H1 (cell line): ENCODE measurements at regions not wholly inside any gene's neighbourhood (a gene's known extent, or its start where the extent isn't known, plus 50 kb on each side); places are given as distances from the start of the nearest gene placed in this dataset.

Experiments
- CTCF ChIA-PET: fragments of 300-600 bp; sonication (Branson Sonifier 250); formaldehyde crosslinking; loops from one replicate; lab custom pipeline; 2021; ENCODE audit not compliant: partially characterized antibody; lab: Charles Lee
- POLR2A ChIA-PET: fragments of 300-600 bp; sonication (Branson Sonifier 250); formaldehyde crosslinking; loops from one replicate; lab custom pipeline; 2021; ENCODE audit warnings: inconsistent platforms; ENCODE audit not compliant: partially characterized antibody; lab: Charles Lee
- DNase-seq, 2 experiments: peaks; one replicate each; pipeline versions ENCODE4 v3.0.0 to v3.0.0-alpha.2; 2010 to 2022; ENCODE audit warnings: low spot score in 2 of 2, low read depth in 1 of 2, mixed read lengths in 1 of 2
- FAIRE-seq: peaks from 2 replicates; lab custom pipeline; 2011; peaks lifted over from hg19 to GRCh38; lab: Jason Lieb, UNC
- H2AFZ ChIP-seq: 2 replicates; pipeline ENCODE4 v1.8.1; 2012; ENCODE audit warnings: low read length, inconsistent platforms
- H2AK5ac ChIP-seq: 2 replicates; pipeline ENCODE4 v1.6.1; 2013; ENCODE audit warnings: low read depth, low read length
- H2BK120ac ChIP-seq: replicated peaks from 2 replicates; pipeline ENCODE3; 2013; ENCODE audit warnings: low read depth, low read length, inconsistent platforms
- H2BK12ac ChIP-seq: 2 replicates; pipeline ENCODE4 v1.6.1; 2013; ENCODE audit warnings: low read depth, low read length
- H2BK15ac ChIP-seq: 2 replicates; pipeline ENCODE4 v1.6.1; 2013; ENCODE audit warnings: low read length
- H2BK20ac ChIP-seq: 2 replicates; pipeline ENCODE4 v1.6.1; 2013; ENCODE audit warnings: low read length
- H2BK5ac ChIP-seq: 2 replicates; pipeline ENCODE4 v1.6.1; 2013; ENCODE audit warnings: low read depth, low read length
- H3K14ac ChIP-seq: 2 replicates; pipeline ENCODE4 v1.6.1; 2013; ENCODE audit warnings: inconsistent platforms; ENCODE audit not compliant: insufficient read length
- H3K18ac ChIP-seq: 2 replicates; pipeline ENCODE4 v1.6.1; 2013; ENCODE audit warnings: low read length; ENCODE audit errors: extremely low read depth
- H3K23ac ChIP-seq: 2 replicates; pipeline ENCODE4 v1.6.1; 2013; ENCODE audit warnings: inconsistent platforms; ENCODE audit not compliant: insufficient read length
- H3K23me2 ChIP-seq: 2 replicates; pipeline ENCODE4 v1.6.1; 2013; ENCODE audit warnings: low read depth, low read length
- H3K27ac ChIP-seq: 2 replicates; pipeline ENCODE4 v1.6.1; 2011; ENCODE audit warnings: low read depth, low read length, inconsistent platforms
- H3K27me3 ChIP-seq, 4 experiments: replicated peaks in 1 of 4; 1 replicate in 1 of 4; 2 replicates in 3 of 4; pipeline versions ENCODE4 v1.6.1 to v1.8.1; 2011 to 2013; ENCODE audit warnings: low read length in 3 of 4, mild to moderate bottlenecking in 3 of 4, inconsistent platforms in 2 of 4, mixed read lengths in 2 of 4, moderate library complexity in 1 of 4; ENCODE audit not compliant: control insufficient read depth in 3 of 4, insufficient read depth in 3 of 4; ENCODE audit errors: extremely low read depth in 1 of 4
- H3K36me3 ChIP-seq, 4 experiments: 2 replicates each; pipeline versions ENCODE4 v1.6.1 to v1.8.1; 2011 to 2013; ENCODE audit warnings: mild to moderate bottlenecking in 4 of 4, low read length in 3 of 4, moderate library complexity in 2 of 4, control low read depth in 1 of 4, inconsistent platforms in 1 of 4; ENCODE audit not compliant: insufficient read depth in 4 of 4, control insufficient read depth in 2 of 4
- H3K4ac ChIP-seq: replicated peaks from 2 replicates; pipeline ENCODE3; 2013; ENCODE audit warnings: low read length, low read depth, mixed read lengths, inconsistent platforms; ENCODE audit not compliant: insufficient read length
- H3K4me1 ChIP-seq, 4 experiments: replicated peaks in 1 of 4; 1 replicate in 1 of 4; 2 replicates in 3 of 4; pipeline versions ENCODE4 v1.6.1 to v1.8.1; 2011 to 2013; ENCODE audit warnings: low read length in 3 of 4, inconsistent platforms in 2 of 4, mixed read lengths in 1 of 4; ENCODE audit not compliant: insufficient read depth in 4 of 4, control insufficient read depth in 3 of 4
- H3K4me2 ChIP-seq, 2 experiments: 2 replicates each; pipeline versions ENCODE4 v1.6.1 to v1.8.1; 2011 to 2013; ENCODE audit warnings: low read depth in 2 of 2, low read length in 2 of 2, control low read depth in 1 of 2, inconsistent platforms in 1 of 2, mild to moderate bottlenecking in 1 of 2; ENCODE audit not compliant: insufficient read depth in 1 of 2
- H3K4me3 ChIP-seq, 4 experiments: fragments of 200-600, 300-600 bp in 1 of 4; sonication (generic), shearing (Covaris generic), sonication (Bioruptor Twin) in 1 of 4; 2 replicates each; pipeline versions ENCODE4 v1.5.1 to v1.8.1; 2011 to 2016; ENCODE audit warnings: low read length in 4 of 4, low read depth in 3 of 4, control low read depth in 2 of 4, inconsistent platforms in 2 of 4, mild to moderate bottlenecking in 2 of 4, mixed read lengths in 1 of 4, moderate library complexity in 1 of 4; ENCODE audit not compliant: insufficient read depth in 2 of 4; ENCODE audit errors: extremely low read depth in 1 of 4
- H3K56ac ChIP-seq: replicated peaks from 2 replicates; pipeline ENCODE3; 2013; ENCODE audit warnings: low read depth, mild to moderate bottlenecking, mixed read lengths, low read length, inconsistent platforms; ENCODE audit not compliant: insufficient read length
- H3K79me1 ChIP-seq: 2 replicates; pipeline ENCODE4 v1.6.1; 2013; ENCODE audit warnings: low read depth, low read length, control low read depth
- H3K79me2 ChIP-seq, 2 experiments: 2 replicates each; pipeline versions ENCODE4 v1.6.1 to v1.8.1; 2012 to 2013; ENCODE audit warnings: low read length in 2 of 2, mild to moderate bottlenecking in 2 of 2, inconsistent platforms in 1 of 2; ENCODE audit not compliant: insufficient read depth in 2 of 2, control insufficient read depth in 1 of 2
- H3K9ac ChIP-seq, 4 experiments: replicated peaks in 1 of 4; 1 replicate in 1 of 4; 2 replicates in 3 of 4; pipeline versions ENCODE4 v1.6.1 to v1.8.1; 2011 to 2013; ENCODE audit warnings: low read depth in 3 of 4, low read length in 3 of 4, control low read depth in 2 of 4, mild to moderate bottlenecking in 2 of 4, moderate library complexity in 2 of 4, inconsistent platforms in 1 of 4; ENCODE audit errors: extremely low read depth in 1 of 4
- H3K9me3 ChIP-seq, 2 experiments: 2 replicates each; pipeline versions ENCODE4 v1.6.1 to v1.8.1; 2012 to 2013; ENCODE audit warnings: mild to moderate bottlenecking in 2 of 2, moderate library complexity in 2 of 2, control low read depth in 1 of 2, inconsistent platforms in 1 of 2, low read depth in 1 of 2, low read length in 1 of 2, mixed read lengths in 1 of 2; ENCODE audit not compliant: insufficient read depth in 2 of 2
- H4K20me1 ChIP-seq, 2 experiments: replicated peaks in 1 of 2; 2 replicates each; pipeline versions ENCODE3 to v1.8.1; 2011 to 2013; ENCODE audit warnings: inconsistent platforms in 2 of 2, low read length in 2 of 2, mild to moderate bottlenecking in 1 of 2; ENCODE audit not compliant: insufficient read depth in 2 of 2, control insufficient read depth in 1 of 2
- H4K5ac ChIP-seq: 2 replicates; pipeline ENCODE4 v1.6.1; 2013; ENCODE audit warnings: low read length, low read depth, mixed read lengths, inconsistent platforms; ENCODE audit not compliant: insufficient read length
- H4K8ac ChIP-seq: 2 replicates; pipeline ENCODE4 v1.8.0; 2013; ENCODE audit warnings: mild to moderate bottlenecking, moderate library complexity, low read length, inconsistent platforms; ENCODE audit not compliant: insufficient read depth; ENCODE audit errors: extremely low read depth
- H4K91ac ChIP-seq: replicated peaks from 2 replicates; pipeline ENCODE3; 2013; ENCODE audit warnings: low read length, mixed read lengths, inconsistent platforms; ENCODE audit not compliant: insufficient read length
- CBX5 ChIP-seq: fragments of 300-800, 300-1000 bp; sonication (generic); IDR thresholded peaks from 2 replicates; pipeline ENCODE4 v1.7.1; 2016; ENCODE audit warnings: antibody characterized with exemption, low read length, low read depth
- EP300 ChIP-seq, 2 experiments: IDR thresholded peaks; 1 replicate in 1 of 2; 2 replicates in 1 of 2; pipeline ENCODE4 v1.6.1; 2011 to 2012; ENCODE audit warnings: low read depth in 2 of 2, low read length in 2 of 2, mild to moderate bottlenecking in 2 of 2, borderline replicate concordance in 1 of 2, inconsistent platforms in 1 of 2, moderate library complexity in 1 of 2
- FOSL1 ChIP-seq: IDR thresholded peaks from 2 replicates; pipeline ENCODE4 v1.6.1; 2011; ENCODE audit warnings: mild to moderate bottlenecking, low read depth, low read length, moderate library complexity; ENCODE audit not compliant: insufficient read depth
- POLR2A ChIP-seq, 2 experiments: IDR thresholded peaks; 1 replicate in 1 of 2; 2 replicates in 1 of 2; pipeline ENCODE4 v1.6.1; 2011; ENCODE audit warnings: low read depth in 2 of 2, low read length in 2 of 2, mild to moderate bottlenecking in 2 of 2; ENCODE audit errors: control extremely low read depth in 1 of 2
- SP1 ChIP-seq: IDR thresholded peaks from 2 replicates; pipeline ENCODE4 v1.6.1; 2011; ENCODE audit warnings: low read depth, low read length
- TCF12 ChIP-seq: IDR thresholded peaks from 2 replicates; pipeline ENCODE4 v1.6.1; 2011; ENCODE audit warnings: low read depth, mild to moderate bottlenecking, low read length
- WGBS, 2 experiments: shearing (Covaris generic) in 1 of 2; methylation state at CpG; one replicate each; pipeline versions ENCODE4 v1.1.6 to v1.1.7; 2013 to 2015; ENCODE audit warnings: low lambda C conversion rate in 2 of 2, mixed read lengths in 2 of 2, inconsistent platforms in 1 of 2, low coverage in 1 of 2, missing lambda C conversion rate in 1 of 2; ENCODE audit not compliant: insufficient replicate concordance in 2 of 2, insufficient coverage in 1 of 2, insufficient read length in 1 of 2; ENCODE audit errors: extremely low coverage in 1 of 2, missing lambda C conversion rate in 1 of 2; 5-methylcytosine and 5-hydroxymethylcytosine counted together

DNA sequence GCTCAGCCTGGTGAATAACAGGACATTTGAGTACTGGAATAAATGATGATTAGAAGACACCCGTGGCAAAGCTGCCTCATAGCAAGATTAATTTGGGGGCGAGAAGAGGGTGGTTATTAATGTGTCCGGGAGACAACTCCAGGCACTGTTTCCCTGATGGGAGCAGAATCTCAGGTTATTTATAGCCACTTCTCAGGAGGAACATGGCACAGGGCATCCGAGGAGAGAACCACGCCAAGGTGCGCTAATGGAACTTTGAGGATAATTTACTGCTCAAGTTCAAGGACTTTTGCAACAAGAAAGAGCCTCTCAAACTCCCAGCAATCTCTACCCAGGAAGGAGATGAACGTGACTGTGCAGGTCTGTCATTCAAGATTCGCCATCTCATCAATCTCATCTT, 362.5 kb upstream of the ERCC4 start:
- H3K4me2 ChIP-seq, result no peak overlapping the region
- no peak overlapping the region for H4K5ac ChIP-seq
- H3K9me3 ChIP-seq, result no peaks in the 10 kb centered on the region
- no peak overlapping the region for H3K18ac ChIP-seq
- DNase-seq (no peak), FAIRE-seq (no peak)
- no peak overlapping the region for H3K56ac ChIP-seq
- no peaks in the 10 kb centered on the region for H3K36me3 ChIP-seq
- no peaks in the 10 kb centered on the region for H3K23me2 ChIP-seq
- no peak overlapping the region for H2BK120ac ChIP-seq
- H2BK15ac ChIP-seq, result no peak overlapping the region
- no peak overlapping the region for H2AK5ac ChIP-seq
- no peaks in the 10 kb centered on the region for H3K79me2 ChIP-seq
- H2BK20ac ChIP-seq, result no peak overlapping the region
- no peaks in the 10 kb centered on the region for H3K79me1 ChIP-seq
- no peak overlapping the region for H3K23ac ChIP-seq
- H2BK5ac ChIP-seq, result no peak overlapping the region
- H3K27ac ChIP-seq, result no peak overlapping the region
- H2AFZ ChIP-seq, result no peak overlapping the region
- no peak overlapping the region for H3K4me3 ChIP-seq
- no peak overlapping the region for H2BK12ac ChIP-seq
- H3K4ac ChIP-seq, result no peak overlapping the region
- H4K91ac ChIP-seq, result no peak overlapping the region
- ChIA-PET POLR2A (no interaction called here), CTCF (no interaction called here)
- WGBS, 2 experiments, result 94% methylated on average over 8 of the region's 8 CpGs; no CpG with 5 or more reads in 1 of the 2 experiments
- H4K8ac ChIP-seq, result no peak overlapping the region
- no peaks in the 10 kb centered on the region for H4K20me1 ChIP-seq
- peaks cover 2 to 13% (median 6%) of the 10 kb centered on the region in 4 experiments; a peak in 6 of 7 replicates for H3K4me1 ChIP-seq
- no peaks in the 10 kb centered on the region for H3K27me3 ChIP-seq
- no peak overlapping the region for H3K14ac ChIP-seq
- H3K9ac ChIP-seq, result no peak overlapping the region
- TF ChIP-seq FOSL1, result no peak
- no peak for TF ChIP-seq SP1
- TF ChIP-seq POLR2A (IDR thresholded peaks at IDR 0.05; ENCODE audit: control extremely low read depth in 1 of 2, low read depth in 2 of 2, low read length in 2 of 2), result no peak
- TF ChIP-seq TCF12, result no peak
- TF ChIP-seq CBX5, result no peak
- TF ChIP-seq EP300 (IDR thresholded peaks at IDR 0.05; ENCODE audit: borderline replicate concordance in 1 of 2, low read depth in 2 of 2, low read length in 2 of 2), result no peak
